ENCODE measurements at regions not wholly inside any gene's neighbourhood (a gene's known extent, or its start where the extent isn't known, plus 50 kb on each side); places are given as distances from the start of the nearest gene placed in this dataset.

DNA sequence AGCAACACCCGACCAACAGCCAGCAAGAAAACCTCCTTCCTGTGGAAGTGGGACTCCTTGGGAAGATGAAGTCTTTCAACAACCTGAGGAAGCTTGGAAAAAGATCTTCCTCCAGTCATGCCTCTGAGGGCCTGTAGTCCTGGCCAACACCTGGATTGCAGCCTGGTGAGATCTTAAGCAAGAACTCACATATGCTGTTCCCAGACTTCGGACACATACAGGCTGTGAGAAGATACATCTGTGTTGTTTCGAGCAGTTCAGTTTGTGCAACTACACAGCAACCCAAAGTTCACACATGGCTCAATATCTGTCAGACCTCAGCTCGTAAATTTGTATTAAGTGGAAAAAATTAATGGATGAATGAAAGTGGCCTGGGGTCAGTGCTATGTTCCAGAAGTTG is 65.1 kb upstream of the UBAC2 start:
- H3K4me3 ChIP-seq (ENCODE audit: insufficient read depth, low read depth, low read length) = no peak overlapping the region
- no peak for DNase-seq
- H3K27me3 ChIP-seq (ENCODE audit: control insufficient read depth, insufficient read depth, low read length) = no peaks in the 10 kb centered on the region
- H3K36me3 ChIP-seq (replicated peaks; ENCODE audit: control insufficient read depth, insufficient read depth, low read length) = no peaks in the 10 kb centered on the region

DNA sequence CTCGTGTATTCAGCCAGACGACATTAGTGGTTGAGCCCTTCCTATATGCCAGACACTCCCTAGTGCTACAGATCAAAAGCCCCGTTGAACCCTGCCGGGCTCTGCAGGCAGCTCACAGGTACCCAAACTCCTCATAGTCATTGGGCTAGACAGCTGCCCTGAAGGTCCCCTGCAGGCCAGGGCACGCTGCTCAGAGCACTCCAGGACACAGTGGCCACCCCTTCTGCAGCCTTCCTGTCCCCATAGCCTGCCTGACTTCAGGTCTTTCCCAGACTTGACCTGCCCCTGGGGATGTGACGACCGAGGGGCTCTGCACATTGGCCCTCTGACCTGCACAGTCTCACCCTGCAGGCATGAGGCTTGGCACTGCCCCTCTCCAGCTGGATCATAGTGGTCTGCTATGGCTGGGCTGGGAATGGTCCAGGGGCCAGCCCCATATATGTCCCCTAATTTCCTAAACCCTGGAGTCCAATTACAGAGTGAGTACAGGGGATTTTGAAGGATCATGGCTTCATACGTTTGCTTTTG is 64.2 kb upstream of the UBAC2 start:
- H3K36me3 ChIP-seq (replicated peaks; ENCODE audit: control insufficient read depth, insufficient read depth, low read length) = no peaks in the 10 kb centered on the region
- no peak for DNase-seq
- no peak overlapping the region for H3K4me3 ChIP-seq (ENCODE audit: insufficient read depth, low read depth, low read length)
- H3K27me3 ChIP-seq (ENCODE audit: control insufficient read depth, insufficient read depth, low read length) = no peaks in the 10 kb centered on the region

DNA sequence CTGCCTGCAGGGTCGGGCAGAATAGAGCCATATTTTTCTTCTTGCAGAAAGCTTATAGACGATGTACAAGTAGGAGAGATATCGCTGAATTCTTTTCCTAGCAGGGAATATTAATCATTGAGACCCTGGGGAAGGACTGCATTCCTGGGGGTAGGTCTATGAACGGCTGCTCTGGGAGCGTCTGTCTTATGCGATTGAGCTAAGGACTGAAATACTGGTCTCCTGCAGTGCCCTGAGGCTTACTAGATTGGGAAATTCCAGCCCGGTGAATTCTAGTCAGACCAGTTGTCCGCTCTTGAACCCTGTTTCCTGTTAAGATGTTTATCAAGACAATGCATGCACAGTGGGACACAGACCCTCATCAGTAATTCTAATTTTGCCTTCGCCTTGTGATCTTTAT is 59.8 kb upstream of the UBAC2 start:
- Histone ChIP-seq H3K36me3 (replicated peaks; ENCODE audit: control insufficient read depth, insufficient read depth, low read length) (no peaks in the 10 kb centered on the region), H3K4me3 (ENCODE audit: insufficient read depth, low read depth, low read length) (no peak overlapping the region), H3K27me3 (ENCODE audit: control insufficient read depth, insufficient read depth, low read length) (no peaks in the 10 kb centered on the region)
- no peak for DNase-seq

DNA sequence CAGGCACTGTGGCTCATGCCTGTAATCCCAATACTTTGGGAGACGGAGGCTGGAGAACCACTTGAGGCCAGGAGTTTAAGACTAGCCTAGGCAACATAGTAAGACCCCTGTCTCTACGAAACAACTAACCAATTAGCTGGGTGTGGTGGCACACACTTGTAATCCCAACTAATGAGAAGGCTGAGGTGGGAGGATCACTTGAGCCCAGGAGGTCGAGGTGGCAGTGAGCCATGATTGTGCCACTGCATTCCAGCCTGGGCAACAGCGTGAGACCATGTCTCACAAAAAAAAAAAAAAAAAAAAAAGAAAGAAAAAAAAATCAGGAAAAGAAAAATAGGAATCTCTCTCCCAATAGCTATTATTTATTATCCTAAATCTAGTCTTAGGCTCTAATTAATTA is 56.8 kb upstream of the UBAC2 start:
- Histone ChIP-seq H3K36me3 (replicated peaks; ENCODE audit: control insufficient read depth, insufficient read depth, low read length) (no peaks in the 10 kb centered on the region), H3K4me3 (ENCODE audit: insufficient read depth, low read depth, low read length) (no peak overlapping the region), H3K27me3 (ENCODE audit: control insufficient read depth, insufficient read depth, low read length) (no peaks in the 10 kb centered on the region)
- no peak for DNase-seq

DNA sequence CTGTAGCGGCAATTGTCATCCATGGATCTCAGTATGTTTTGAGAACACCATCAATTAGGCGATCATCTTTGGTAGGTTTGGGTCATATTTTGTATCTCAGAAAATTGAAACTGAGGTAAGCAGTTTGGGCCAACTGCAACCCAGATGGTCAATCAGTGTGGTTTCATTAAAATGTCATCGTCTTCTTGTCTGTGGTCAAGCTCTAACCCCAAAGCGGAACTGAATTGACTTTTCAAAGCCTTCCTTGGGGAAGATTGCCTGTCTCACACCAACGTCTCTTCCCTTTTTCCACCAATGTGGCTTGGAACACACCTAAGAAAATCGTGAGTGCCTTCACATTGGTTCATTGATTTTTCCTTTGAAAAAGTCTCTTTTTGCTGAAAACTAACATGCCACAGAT is 56.3 kb upstream of the UBAC2 start:
- no peak overlapping the region for H3K4me3 ChIP-seq (ENCODE audit: insufficient read depth, low read depth, low read length)
- DNase-seq = no peak
- H3K27me3 ChIP-seq (ENCODE audit: control insufficient read depth, insufficient read depth, low read length) = no peaks in the 10 kb centered on the region

DNA sequence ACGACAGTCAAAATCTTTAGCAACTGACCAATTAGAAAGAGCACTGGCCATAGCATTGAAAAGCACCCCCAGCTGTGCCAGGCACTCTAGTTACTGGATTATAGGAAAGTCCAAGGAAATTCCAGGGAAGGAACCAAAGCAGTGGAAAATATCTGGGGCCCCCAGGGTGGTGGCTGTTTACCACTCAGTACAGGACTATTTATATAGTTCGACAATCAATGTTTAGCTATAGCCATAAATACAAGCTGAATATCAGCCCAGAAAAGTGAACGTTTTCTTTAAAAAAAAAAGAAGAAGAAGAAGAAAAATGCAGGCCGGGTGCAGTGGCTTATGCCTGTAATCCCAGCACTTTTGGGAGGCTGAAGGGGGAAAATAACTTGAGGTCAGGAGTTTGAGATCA is 55.2 kb upstream of the UBAC2 start:
- no peaks in the 10 kb centered on the region for H3K27me3 ChIP-seq (ENCODE audit: control insufficient read depth, insufficient read depth, low read length)
- no peaks in the 10 kb centered on the region for H3K36me3 ChIP-seq (replicated peaks; ENCODE audit: control insufficient read depth, insufficient read depth, low read length)
- H3K4me3 ChIP-seq (ENCODE audit: insufficient read depth, low read depth, low read length) = no peak overlapping the region
- no peak for DNase-seq

More for the DNA sequence above, 56.3 kb upstream of the UBAC2 start:
- no peaks in the 10 kb centered on the region for H3K36me3 ChIP-seq (replicated peaks; ENCODE audit: control insufficient read depth, insufficient read depth, low read length)

DNA sequence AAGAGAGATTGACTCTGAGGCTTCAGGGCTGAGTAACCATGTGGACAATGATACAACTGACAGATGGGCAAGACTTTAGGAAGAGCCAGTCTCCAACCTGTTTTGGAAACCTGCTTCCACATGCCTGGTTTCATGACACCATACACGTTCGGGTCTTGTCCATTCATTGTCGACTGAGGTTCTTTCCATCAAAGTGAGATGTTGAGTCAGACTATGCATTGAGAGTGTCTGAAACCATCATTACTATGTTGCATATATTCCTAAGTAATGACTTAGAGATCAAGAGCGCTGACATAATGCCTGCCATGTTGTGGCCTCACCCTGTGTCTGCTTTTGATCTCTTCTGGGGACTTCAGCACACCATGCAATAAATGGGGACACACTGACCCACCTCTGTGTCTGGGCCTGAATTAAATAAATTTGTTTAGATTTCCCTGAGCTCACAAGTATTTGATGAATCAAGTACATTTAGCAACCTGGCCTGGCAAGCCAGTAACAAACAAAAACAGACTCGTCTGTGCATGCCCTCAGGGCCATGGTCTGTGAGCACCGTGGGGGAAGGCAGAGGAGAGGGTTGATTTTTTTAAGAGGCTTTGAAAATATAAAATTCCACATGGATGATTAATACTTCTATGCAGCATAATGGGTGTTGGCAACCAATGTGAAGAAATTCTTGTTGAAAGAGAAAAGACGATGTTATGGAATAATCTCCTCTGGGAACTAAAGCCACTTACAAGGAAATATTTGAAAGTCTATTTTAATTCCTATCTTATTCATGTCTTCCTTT is 49.9 kb upstream of the UBAC2 start:
- Histone ChIP-seq H3K36me3 (replicated peaks; ENCODE audit: control insufficient read depth, insufficient read depth, low read length) (no peaks in the 10 kb centered on the region), H3K27me3 (ENCODE audit: control insufficient read depth, insufficient read depth, low read length) (no peaks in the 10 kb centered on the region), H3K4me3 (ENCODE audit: insufficient read depth, low read depth, low read length) (no peak overlapping the region)
- DNase-seq = no peak

Measured in H7 (cell line).